K562 (cell line): ENCODE measurements at regions not wholly inside any gene's neighbourhood (a gene's known extent, or its start where the extent isn't known, plus 50 kb on each side); places are given as distances from the start of the nearest gene placed in this dataset.

Source experiments
- ATAC-seq: fragments of 200-7000 bp; cut with Tn5 transposase; 3 replicates; pipeline ENCODE4 v1.9.1; 2020; ENCODE audit warnings: moderate library complexity
- BruUV-seq: library from RNA; stranded (reverse); fragments of 400-500 nt; replicated peaks from 2 replicates; lab custom pipeline; 2021; lab: Mats Ljungman, UMichigan
- CTCF ChIA-PET: fragments of 300-600 bp; formaldehyde crosslinking; extraction: SDS; loops from one replicate; lab custom pipeline; 2021; ENCODE audit warnings: low intra/inter-chr PET ratio; lab: Yijun Ruan, JAX
- POLR2A ChIA-PET: fragments of 300-600, 350-650 bp; sonication (Branson Sonifier 250); formaldehyde crosslinking; extraction: SDS; loops from one replicate; lab custom pipeline; 2021; ENCODE audit warnings: antibody characterized with exemption, inconsistent platforms; lab: Yijun Ruan, JAX
- DNase-seq, 4 experiments: peaks; one replicate each; pipeline versions ENCODE4 v3.0.0 to v3.0.0-alpha.2; 2011 to 2018; ENCODE audit warnings: low spot score in 3 of 4, mixed read lengths in 3 of 4; ENCODE audit errors: extremely low read depth in 1 of 4
- FAIRE-seq: peaks from 2 replicates; lab custom pipeline; 2011; peaks lifted over from hg19 to GRCh38; lab: Jason Lieb, UNC
- H2AFZ ChIP-seq: 2 replicates; pipeline ENCODE4 v1.6.0; 2011; ENCODE audit warnings: low read depth, low read length, control low read depth, inconsistent platforms
- H3K27ac ChIP-seq: fragments of 200-600 bp; 3 replicates; pipeline ENCODE4 v1.8.0; 2011; ENCODE audit warnings: low read depth, mild to moderate bottlenecking, control low read depth, inconsistent platforms, low read length, moderate library complexity, mixed read lengths; ENCODE audit errors: extremely low read depth
- H3K27me3 ChIP-seq, 2 experiments: fragments of 300-600 bp in 1 of 2; 2 replicates in 1 of 2; 3 replicates in 1 of 2; pipeline versions ENCODE4 v1.6.0 to v1.8.0; 2011; ENCODE audit warnings: inconsistent platforms in 2 of 2, low read length in 2 of 2, mild to moderate bottlenecking in 1 of 2, mixed read lengths in 1 of 2, moderate library complexity in 1 of 2; ENCODE audit not compliant: control insufficient read depth in 2 of 2, insufficient read depth in 2 of 2
- H3K36me3 ChIP-seq: fragments of 300-600 bp; 3 replicates; pipeline ENCODE4 v1.8.0; 2011; ENCODE audit warnings: mild to moderate bottlenecking, low read length, inconsistent platforms; ENCODE audit not compliant: control insufficient read depth, insufficient read depth
- H3K4me1 ChIP-seq, 2 experiments: fragments of 200-600 bp in 1 of 2; replicated peaks in 1 of 2; 2 replicates in 1 of 2; 3 replicates in 1 of 2; pipeline versions ENCODE4 v1.5.1 to v1.8.0; 2011; ENCODE audit warnings: inconsistent platforms in 2 of 2, low read length in 2 of 2, mild to moderate bottlenecking in 1 of 2, mixed read lengths in 1 of 2, moderate library complexity in 1 of 2; ENCODE audit not compliant: control insufficient read depth in 2 of 2, insufficient read depth in 2 of 2
- H3K4me2 ChIP-seq: 2 replicates; pipeline ENCODE4 v1.6.1; 2011; ENCODE audit warnings: low read length, control low read depth, inconsistent platforms, mixed read lengths; ENCODE audit not compliant: insufficient read depth
- H3K4me3 ChIP-seq: fragments of 200-600 bp; sonication (generic), shearing (Covaris generic); 2 replicates; pipeline ENCODE4 v1.5.1; 2016; ENCODE audit warnings: control low read depth, inconsistent platforms
- H3K79me2 ChIP-seq: fragments of 200-600 bp; 3 replicates; pipeline ENCODE4 v1.8.0; 2011; ENCODE audit warnings: low read length, inconsistent platforms; ENCODE audit not compliant: control insufficient read depth, insufficient read depth
- H3K9ac ChIP-seq, 2 experiments: 2 replicates each; pipeline versions ENCODE4 v1.6.0 to v1.6.1; 2011; ENCODE audit warnings: low read depth in 2 of 2, low read length in 2 of 2, control low read depth in 1 of 2, inconsistent platforms in 1 of 2, mild to moderate bottlenecking in 1 of 2, mixed read lengths in 1 of 2; ENCODE audit not compliant: insufficient read depth in 1 of 2
- H3K9me1 ChIP-seq: one replicate; pipeline ENCODE4 v1.6.0; 2011; ENCODE audit warnings: inconsistent platforms, mild to moderate bottlenecking, low read length, moderate library complexity; ENCODE audit not compliant: control insufficient read depth, insufficient read depth
- H3K9me3 ChIP-seq: replicated peaks from 2 replicates; pipeline ENCODE4 v1.5.1; 2011; ENCODE audit warnings: low read depth, low read length, inconsistent platforms; ENCODE audit not compliant: control insufficient read depth, insufficient read depth
- H4K20me1 ChIP-seq: replicated peaks from 2 replicates; pipeline ENCODE4 v1.6.1; 2011; ENCODE audit warnings: low read length, inconsistent platforms, mixed read lengths; ENCODE audit not compliant: control insufficient read depth, insufficient read depth
- BDP1 ChIP-seq: IDR thresholded peaks from 3 replicates; pipeline ENCODE4 v1.6.1; 2011; ENCODE audit not compliant: insufficient read length, insufficient read depth
- ESRRA ChIP-seq: fragments of 450-650 bp; IDR thresholded peaks from 2 replicates; pipeline ENCODE4 v1.6.1; 2014; ENCODE audit warnings: low read depth, mild to moderate bottlenecking, moderate library complexity, borderline replicate concordance
- FOXA1 ChIP-seq: fragments of 450-650 bp; IDR thresholded peaks from 2 replicates; pipeline ENCODE4 v1.6.1; 2016; ENCODE audit warnings: mild to moderate bottlenecking, borderline replicate concordance
- GABPB1 ChIP-seq: sonication (generic); formaldehyde crosslinking; IDR thresholded peaks from 2 replicates; pipeline ENCODE4 v1.8.0; 2022; ENCODE audit warnings: mild to moderate bottlenecking, missing genetic modification reagents
- GATAD2A ChIP-seq: fragments of 450-650 bp; IDR thresholded peaks from 2 replicates; pipeline ENCODE4 v1.6.1; 2017
- GATAD2B ChIP-seq: fragments of 450-650 bp; IDR thresholded peaks from 2 replicates; pipeline ENCODE4 v1.6.1; 2017; ENCODE audit warnings: mild to moderate bottlenecking, borderline replicate concordance
- HMG20B ChIP-seq: fragments of 250-450 bp; sonication (Bioruptor Pico); IDR thresholded peaks from 2 replicates; pipeline ENCODE4 v1.5.0; 2021; ENCODE audit warnings: mild to moderate bottlenecking
- MCM2 ChIP-seq: fragments of 450-650 bp; IDR thresholded peaks from 2 replicates; pipeline ENCODE4 v1.6.1; 2017; ENCODE audit warnings: low read depth, mild to moderate bottlenecking
- MIER1 ChIP-seq: fragments of 450-650 bp; IDR thresholded peaks from 2 replicates; pipeline ENCODE4 v1.6.1; 2016; ENCODE audit warnings: antibody characterized with exemption, mild to moderate bottlenecking, low read depth
- NCOA4 ChIP-seq: fragments of 450-650 bp; IDR thresholded peaks from 2 replicates; pipeline ENCODE4 v1.6.1; 2018; ENCODE audit warnings: mild to moderate bottlenecking; ENCODE audit not compliant: partially characterized antibody
- NR2C1 ChIP-seq, 2 experiments: fragments of 450-650 bp; IDR thresholded peaks; 2 replicates each; pipeline ENCODE4 v1.6.1; 2017; ENCODE audit warnings: mild to moderate bottlenecking in 2 of 2, antibody characterized with exemption in 1 of 2, inconsistent platforms in 1 of 2, missing compliant biosample characterization in 1 of 2, missing genetic modification characterization in 1 of 2
- POLR3A ChIP-seq: IDR thresholded peaks from 2 replicates; pipeline ENCODE4 v1.6.1; 2011; ENCODE audit warnings: borderline replicate concordance, mild to moderate bottlenecking, moderate library complexity; ENCODE audit not compliant: insufficient read length, insufficient read depth; ENCODE audit errors: extremely low read depth
- RCOR1 ChIP-seq, 2 experiments: IDR thresholded peaks; 2 replicates each; pipeline ENCODE4 v1.6.1; 2012; ENCODE audit warnings: low read depth in 2 of 2, low read length in 2 of 2, borderline replicate concordance in 1 of 2, improper control_type of control experiment in 1 of 2
- SMAD3 ChIP-seq: fragments of 450-650 bp; formaldehyde crosslinking; conservative IDR thresholded peaks from 2 replicates; pipeline ENCODE4 v1.4.0; 2020; ENCODE audit warnings: mild to moderate bottlenecking
- ZKSCAN8 ChIP-seq: fragments of 200-800 bp; sonication (Bioruptor generic); IDR thresholded peaks from 2 replicates; pipeline ENCODE4 v1.6.1; 2016; ENCODE audit warnings: missing genetic modification characterization, missing compliant biosample characterization
- WGBS: fragments of 100-300 bp; shearing (Covaris generic); methylation state at CpG from one replicate; pipeline ENCODE4 v1.1.6; 2016; ENCODE audit warnings: low coverage, mixed read lengths; ENCODE audit not compliant: insufficient coverage; ENCODE audit errors: missing lambda C conversion rate; 5-methylcytosine and 5-hydroxymethylcytosine counted together
- in situ Hi-C: fragments of 300-500 bp; cut with MboI; formaldehyde crosslinking; loops from 4 replicates; pipeline ENCODE4 v1.15.0; 2018; ENCODE audit warnings: inconsistent platforms, mixed read lengths
- intact Hi-C: fragments of 100-400 bp; cut with micrococcal nuclease; formaldehyde crosslinking; loops from 2 replicates; pipeline ENCODE4 v1.14.2; 2022
- TF ChIP-seq, protein P1 (sequence below), 2 experiments: fragments of 450-650 bp; IDR thresholded peaks; 2 replicates each; pipeline ENCODE4 v1.6.1; 2018; ENCODE audit warnings: mild to moderate bottlenecking in 2 of 2, low read depth in 1 of 2; ENCODE audit not compliant: partially characterized antibody in 2 of 2
- TF ChIP-seq, protein P2 (sequence below): IDR thresholded peaks from 2 replicates; pipeline ENCODE4 v1.6.1; 2012; ENCODE audit warnings: low read depth, low read length, improper control_type of control experiment, borderline replicate concordance

DNA sequence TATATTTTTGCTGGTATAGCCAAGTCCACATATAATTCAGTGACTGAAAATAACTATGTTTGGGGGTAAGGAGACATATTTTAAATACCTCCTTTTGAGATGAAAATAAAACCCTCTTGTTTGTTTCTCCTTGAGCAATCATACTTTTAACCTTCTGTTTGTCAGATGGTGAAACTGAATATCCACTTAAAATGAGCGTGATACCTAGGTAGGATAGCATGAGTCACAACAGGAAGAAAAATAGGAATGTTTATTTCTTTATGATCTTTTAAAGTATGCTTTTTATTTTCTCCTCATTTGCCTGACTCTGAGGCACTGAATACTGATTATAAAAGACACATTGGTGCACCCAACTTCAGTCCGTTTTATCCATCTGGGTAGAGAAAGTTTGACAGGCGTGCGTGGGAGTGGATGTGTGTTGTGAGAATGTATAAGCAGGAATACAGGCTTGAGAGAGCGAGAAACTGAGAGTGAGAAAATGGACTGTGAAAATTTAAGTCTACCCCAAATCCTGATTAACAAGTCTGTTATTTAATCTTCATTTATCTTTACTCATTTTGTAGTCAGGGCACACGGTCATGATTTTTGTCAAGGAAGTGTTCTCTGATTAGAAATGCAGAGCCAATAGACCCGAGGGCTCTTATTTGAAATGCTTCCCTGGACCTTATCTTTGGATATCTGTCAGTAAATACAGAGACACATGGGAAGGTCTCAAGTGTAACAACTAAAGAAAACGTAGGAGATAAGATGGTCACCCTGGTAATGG lies 62.1 kb upstream of the ANTXR2 start:
- H3K9me1 ChIP-seq, result no peaks in the 10 kb centered on the region
- H4K20me1 ChIP-seq, result no peaks in the 10 kb centered on the region
- peak overlapping the region; percentile 54 for H3K4me2 ChIP-seq
- WGBS, result 5% methylated on average over 8 of the region's 8 CpGs
- BruUV-seq, result no TSS peak
- no peaks in the 10 kb centered on the region for H3K27me3 ChIP-seq
- H2AFZ ChIP-seq, result peak overlapping the region; percentile 76
- no peaks in the 10 kb centered on the region for H3K36me3 ChIP-seq
- H3K27ac ChIP-seq, result peak overlapping the region; percentile 67
- H3K9me3 ChIP-seq, result no peaks in the 10 kb centered on the region
- DNase-seq, result peak in 1 of 4 experiments; percentile 79
- peak; percentile 79 for ATAC-seq
- H3K79me2 ChIP-seq, result no peaks in the 10 kb centered on the region
- no peak overlapping the region for H3K4me3 ChIP-seq
- peaks cover 4 to 59% of the 10 kb centered on the region in 2 experiments for H3K4me1 ChIP-seq
- in situ Hi-C loops (no loop called here), intact Hi-C loops (no loop called here)
- ChIA-PET CTCF (no interaction called here), POLR2A (no interaction called here)
- H3K9ac ChIP-seq, result peak overlapping the region in 1 of 2 experiments; percentile 46; a peak in 1 of 4 replicates
- peak; percentile 78 for FAIRE-seq
- TF ChIP-seq, protein P1, sequence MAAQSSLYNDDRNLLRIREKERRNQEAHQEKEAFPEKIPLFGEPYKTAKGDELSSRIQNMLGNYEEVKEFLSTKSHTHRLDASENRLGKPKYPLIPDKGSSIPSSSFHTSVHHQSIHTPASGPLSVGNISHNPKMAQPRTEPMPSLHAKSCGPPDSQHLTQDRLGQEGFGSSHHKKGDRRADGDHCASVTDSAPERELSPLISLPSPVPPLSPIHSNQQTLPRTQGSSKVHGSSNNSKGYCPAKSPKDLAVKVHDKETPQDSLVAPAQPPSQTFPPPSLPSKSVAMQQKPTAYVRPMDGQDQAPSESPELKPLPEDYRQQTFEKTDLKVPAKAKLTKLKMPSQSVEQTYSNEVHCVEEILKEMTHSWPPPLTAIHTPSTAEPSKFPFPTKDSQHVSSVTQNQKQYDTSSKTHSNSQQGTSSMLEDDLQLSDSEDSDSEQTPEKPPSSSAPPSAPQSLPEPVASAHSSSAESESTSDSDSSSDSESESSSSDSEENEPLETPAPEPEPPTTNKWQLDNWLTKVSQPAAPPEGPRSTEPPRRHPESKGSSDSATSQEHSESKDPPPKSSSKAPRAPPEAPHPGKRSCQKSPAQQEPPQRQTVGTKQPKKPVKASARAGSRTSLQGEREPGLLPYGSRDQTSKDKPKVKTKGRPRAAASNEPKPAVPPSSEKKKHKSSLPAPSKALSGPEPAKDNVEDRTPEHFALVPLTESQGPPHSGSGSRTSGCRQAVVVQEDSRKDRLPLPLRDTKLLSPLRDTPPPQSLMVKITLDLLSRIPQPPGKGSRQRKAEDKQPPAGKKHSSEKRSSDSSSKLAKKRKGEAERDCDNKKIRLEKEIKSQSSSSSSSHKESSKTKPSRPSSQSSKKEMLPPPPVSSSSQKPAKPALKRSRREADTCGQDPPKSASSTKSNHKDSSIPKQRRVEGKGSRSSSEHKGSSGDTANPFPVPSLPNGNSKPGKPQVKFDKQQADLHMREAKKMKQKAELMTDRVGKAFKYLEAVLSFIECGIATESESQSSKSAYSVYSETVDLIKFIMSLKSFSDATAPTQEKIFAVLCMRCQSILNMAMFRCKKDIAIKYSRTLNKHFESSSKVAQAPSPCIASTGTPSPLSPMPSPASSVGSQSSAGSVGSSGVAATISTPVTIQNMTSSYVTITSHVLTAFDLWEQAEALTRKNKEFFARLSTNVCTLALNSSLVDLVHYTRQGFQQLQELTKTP (IDR thresholded peaks at IDR 0.05; ENCODE audit: low read depth in 1 of 2, partially characterized antibody in 2 of 2), result peak in 1 of 2 experiments; percentile 57
- TF ChIP-seq GATAD2B (peak; percentile 48; the same call in 1 of the 2 replicates), BDP1 (no peak), RCOR1 (IDR thresholded peaks at IDR 0.05; ENCODE audit: borderline replicate concordance in 1 of 2, low read depth in 2 of 2, low read length in 2 of 2) (0 out of 4 replicates have a peak, but pooled peaks of 1 of the 2 experiments have one; percentile 5), MCM2 (no peak), ESRRA (no peak), POLR3A (no peak), GATAD2A (peak; percentile 84; the same call in 1 of the 2 replicates), GABPB1 (CRISPR knock-in tag) (no peak), MIER1 (no peak), ZKSCAN8 (CRISPR knock-in tag) (no peak), SMAD3 (CRISPR knock-in tag) (no peak), HMG20B (CRISPR knock-in tag) (no peak), FOXA1 (peak; percentile 56; the same call in 1 of the 2 replicates), NR2C1 (IDR thresholded peaks at IDR 0.05) (0 out of 2 replicates have a peak, but pooled peaks have one; percentile 12), NR2C1 (tag; IDR thresholded peaks at IDR 0.05) (no peak), NCOA4 (no peak)
- TF ChIP-seq, protein P2, sequence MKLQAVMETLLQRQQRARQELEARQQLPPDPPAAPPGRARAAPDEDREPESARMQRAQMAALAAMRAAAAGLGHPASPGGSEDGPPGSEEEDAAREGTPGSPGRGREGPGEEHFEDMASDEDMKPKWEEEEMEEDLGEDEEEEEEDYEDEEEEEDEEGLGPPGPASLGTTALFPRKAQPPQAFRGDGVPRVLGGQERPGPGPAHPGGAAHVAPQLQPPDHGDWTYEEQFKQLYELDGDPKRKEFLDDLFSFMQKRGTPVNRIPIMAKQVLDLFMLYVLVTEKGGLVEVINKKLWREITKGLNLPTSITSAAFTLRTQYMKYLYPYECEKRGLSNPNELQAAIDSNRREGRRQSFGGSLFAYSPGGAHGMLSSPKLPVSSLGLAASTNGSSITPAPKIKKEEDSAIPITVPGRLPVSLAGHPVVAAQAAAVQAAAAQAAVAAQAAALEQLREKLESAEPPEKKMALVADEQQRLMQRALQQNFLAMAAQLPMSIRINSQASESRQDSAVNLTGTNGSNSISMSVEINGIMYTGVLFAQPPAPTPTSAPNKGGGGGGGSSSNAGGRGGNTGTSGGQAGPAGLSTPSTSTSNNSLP, result 0 out of 2 replicates have a peak, but pooled peaks have one; percentile 47
